ENCODE measurements at regions not wholly inside any gene's neighbourhood (a gene's known extent, or its start where the extent isn't known, plus 50 kb on each side); places are given as distances from the start of the nearest gene placed in this dataset.

GRCh38 chr6:14322841-14323240 is 205.3 kb downstream of the CD83 start:
- no peak for DNase-seq (ENCODE audit: low spot score)
- CTCF ChIA-PET (ENCODE audit: low intra/inter-chr PET ratio, low total read pairs), result no interaction called here
- TF ChIP-seq ZC3H13 (CRISPR knock-in tag; IDR thresholded peaks at IDR 0.05), result no peak
- no peak for TF ChIP-seq ARNT (IDR thresholded peaks at IDR 0.05)
- no peak for TF ChIP-seq ZNF569 (CRISPR knock-in tag; IDR thresholded peaks at IDR 0.05; ENCODE audit: borderline replicate concordance)
- no peak for TF ChIP-seq RXRB (CRISPR knock-in tag; IDR thresholded peaks at IDR 0.05; ENCODE audit: borderline replicate concordance)
- no peak for TF ChIP-seq CREB1 (IDR thresholded peaks at IDR 0.05)
- no peak for TF ChIP-seq CREB1 (CRISPR knock-in tag; IDR thresholded peaks at IDR 0.05)
- TF ChIP-seq ZNF225 (CRISPR knock-in tag; IDR thresholded peaks at IDR 0.05), result no peak
- no peak for TF ChIP-seq ZNF597 (CRISPR knock-in tag; IDR thresholded peaks at IDR 0.05)
- no peak for TF ChIP-seq ZNF549 (CRISPR knock-in tag; IDR thresholded peaks at IDR 0.05)
- no peak for TF ChIP-seq BCL6 (CRISPR knock-in tag; IDR thresholded peaks at IDR 0.05)
- TF ChIP-seq NFE2L2 (IDR thresholded peaks at IDR 0.05; ENCODE audit: low read length), result no peak
- TF ChIP-seq PRDM15 (CRISPR knock-in tag; IDR thresholded peaks at IDR 0.05), result no peak
- Histone ChIP-seq H3K9ac (ENCODE audit: insufficient read depth, low read depth, low read length) (no peak overlapping the region), H4K20me1 (ENCODE audit: insufficient read depth, low read length) (no peaks in the 10 kb centered on the region), H3K27ac (ENCODE audit: extremely low read length, insufficient read depth, low read length) (no peak overlapping the region), H3K27me3 (ENCODE audit: control insufficient read depth in 1 of 2, insufficient read depth in 2 of 2, low read length in 2 of 2) (peaks cover 1 to 10% of the 10 kb centered on the region in 2 experiments; a peak in 3 of 5 replicates), H3K79me2 (ENCODE audit: insufficient read depth, low read length) (no peaks in the 10 kb centered on the region), H3K36me3 (replicated peaks in 1 of 2; ENCODE audit: control insufficient read depth in 1 of 2, insufficient read depth in 2 of 2, low read length in 2 of 2) (no peaks in the 10 kb centered on the region), H3K4me2 (ENCODE audit: low read depth, low read length) (no peak overlapping the region), H2AFZ (ENCODE audit: low read length) (no peak overlapping the region), H3K9me3 (ENCODE audit: low read length) (no peaks in the 10 kb centered on the region), H3K4me1 (ENCODE audit: insufficient read depth, low read length) (no peaks in the 10 kb centered on the region), H3K4me3 (replicated peaks in 1 of 3; ENCODE audit: insufficient read depth in 1 of 3, low read depth in 2 of 3, low read length in 3 of 3) (no peak overlapping the region)
- no TSS peak for BruUV-seq (replicated peaks)
- POLR2A ChIA-PET, result no interaction called here
- no peak for ATAC-seq
- WGBS (ENCODE audit: low lambda C conversion rate), result 35% methylated on average over 3 of the region's 3 CpGs
- FAIRE-seq, result no peak
- intact Hi-C loops (cut with micrococcal nuclease; ENCODE audit: unreplicated experiment), result no loop called here
- in situ Hi-C loops (cut with HindIII; ENCODE audit: extremely low pct_ligation_motif_present, low pct_unique_long_range_greater_than_20kb), result no loop called here

Data from HepG2 (cell line).